ENCODE measurements at regions not wholly inside any gene's neighbourhood (a gene's known extent, or its start where the extent isn't known, plus 50 kb on each side); places are given as distances from the start of the nearest gene placed in this dataset.

DNA sequence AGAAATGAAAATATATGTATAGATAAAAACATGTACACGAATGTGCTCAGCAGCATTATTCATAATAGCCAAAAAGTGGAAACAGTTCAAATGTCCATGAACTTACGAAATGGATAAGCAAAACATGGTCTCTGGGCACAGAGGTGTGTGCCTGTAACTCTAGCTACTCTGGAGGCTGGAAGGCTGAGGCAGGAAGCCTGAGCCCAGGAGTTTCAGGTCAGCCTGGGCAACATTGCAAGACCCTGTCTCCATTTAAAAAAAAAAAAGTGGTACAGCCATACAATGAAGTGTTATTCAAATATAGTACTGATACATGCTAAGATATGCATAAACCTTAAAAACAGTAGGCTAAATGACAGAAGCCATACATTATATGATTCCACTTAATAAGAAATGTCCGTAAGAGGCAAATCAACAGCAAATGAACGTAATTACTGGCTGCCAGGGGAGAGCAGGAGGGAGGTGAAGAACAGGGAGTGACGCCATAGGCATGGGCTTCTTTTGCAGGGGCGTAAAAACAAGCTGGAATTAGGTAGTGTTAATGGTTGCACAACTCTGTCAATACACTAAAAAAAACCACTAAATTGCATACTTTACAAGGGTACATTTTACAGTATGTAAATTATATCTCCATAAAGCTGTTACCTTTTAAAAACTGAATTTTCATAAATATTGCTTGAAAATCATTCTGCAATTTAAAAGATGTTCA lies 87.2 kb upstream of the PLEKHM1 start:
- Mint-ChIP-seq H3K36me3 (ENCODE audit: low read depth) (peaks cover 14% of the 10 kb centered on the region), H3K27ac (no peak overlapping the region), H3K27me3 (no peaks in the 10 kb centered on the region), H3K4me1 (ENCODE audit: low read depth) (peaks cover 42% of the 10 kb centered on the region), H3K4me3 (no peak overlapping the region), H3K9me3 (no peaks in the 10 kb centered on the region)
- no peak for DNase-seq
- TF ChIP-seq, protein P1, sequence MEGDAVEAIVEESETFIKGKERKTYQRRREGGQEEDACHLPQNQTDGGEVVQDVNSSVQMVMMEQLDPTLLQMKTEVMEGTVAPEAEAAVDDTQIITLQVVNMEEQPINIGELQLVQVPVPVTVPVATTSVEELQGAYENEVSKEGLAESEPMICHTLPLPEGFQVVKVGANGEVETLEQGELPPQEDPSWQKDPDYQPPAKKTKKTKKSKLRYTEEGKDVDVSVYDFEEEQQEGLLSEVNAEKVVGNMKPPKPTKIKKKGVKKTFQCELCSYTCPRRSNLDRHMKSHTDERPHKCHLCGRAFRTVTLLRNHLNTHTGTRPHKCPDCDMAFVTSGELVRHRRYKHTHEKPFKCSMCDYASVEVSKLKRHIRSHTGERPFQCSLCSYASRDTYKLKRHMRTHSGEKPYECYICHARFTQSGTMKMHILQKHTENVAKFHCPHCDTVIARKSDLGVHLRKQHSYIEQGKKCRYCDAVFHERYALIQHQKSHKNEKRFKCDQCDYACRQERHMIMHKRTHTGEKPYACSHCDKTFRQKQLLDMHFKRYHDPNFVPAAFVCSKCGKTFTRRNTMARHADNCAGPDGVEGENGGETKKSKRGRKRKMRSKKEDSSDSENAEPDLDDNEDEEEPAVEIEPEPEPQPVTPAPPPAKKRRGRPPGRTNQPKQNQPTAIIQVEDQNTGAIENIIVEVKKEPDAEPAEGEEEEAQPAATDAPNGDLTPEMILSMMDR (IDR thresholded peaks at IDR 0.05), result no peak
- intact Hi-C loops (cut with micrococcal nuclease), result no loop called here
- ChIA-PET CTCF (no interaction called here), POLR2A (no interaction called here)
- ATAC-seq, result no peak

GRCh38 chr17:45578516-45579455 lies 88.3 kb upstream of the PLEKHM1 start:
- Mint-ChIP-seq H3K36me3 (ENCODE audit: low read depth) (peaks cover 13% of the 10 kb centered on the region), H3K27me3 (no peaks in the 10 kb centered on the region), H3K9me3 (no peaks in the 10 kb centered on the region), H3K4me3 (no peak overlapping the region), H3K4me1 (ENCODE audit: low read depth) (peaks cover 40% of the 10 kb centered on the region), H3K27ac (no peak overlapping the region)
- POLR2A ChIA-PET, result no interaction called here
- intact Hi-C loops (cut with micrococcal nuclease), result no loop called here
- DNase-seq (no peak), ATAC-seq (no peak)
- CTCF ChIA-PET, result no interaction called here
- TF ChIP-seq, protein P1 (IDR thresholded peaks at IDR 0.05), result no peak

- DNase-seq (no peak), ATAC-seq (no peak)
- H3K9me3 Mint-ChIP-seq, result no peaks in the 10 kb centered on the region
- no peak overlapping the region for H3K4me3 Mint-ChIP-seq
- peaks cover 32% of the 10 kb centered on the region for H3K4me1 Mint-ChIP-seq (ENCODE audit: low read depth)
- POLR2A ChIA-PET, result no interaction called here
- peaks cover 13% of the 10 kb centered on the region for H3K36me3 Mint-ChIP-seq (ENCODE audit: low read depth)
- H3K27me3 Mint-ChIP-seq, result no peaks in the 10 kb centered on the region
- H3K27ac Mint-ChIP-seq, result no peak overlapping the region
- intact Hi-C loops (cut with micrococcal nuclease), result no loop called here
- TF ChIP-seq, protein P1 (IDR thresholded peaks at IDR 0.05), result no peak
- CTCF ChIA-PET, result no interaction called here
These were observed 89.3 kb upstream of the PLEKHM1 start for GRCh38 chr17:45579529-45580495.

- intact Hi-C loops (cut with micrococcal nuclease), result no loop called here
These were observed 90.4 kb upstream of the PLEKHM1 start for GRCh38 chr17:45580924-45581323.

More at GRCh38 chr17:45580924-45581323, 90.4 kb upstream of the PLEKHM1 start:
- Mint-ChIP-seq H3K36me3 (ENCODE audit: low read depth) (peaks cover 10% of the 10 kb centered on the region), H3K4me1 (ENCODE audit: low read depth) (peaks cover 27% of the 10 kb centered on the region), H3K9me3 (no peaks in the 10 kb centered on the region), H3K27ac (no peak overlapping the region), H3K4me3 (no peak overlapping the region), H3K27me3 (no peaks in the 10 kb centered on the region)
- DNase-seq, result no peak
- TF ChIP-seq, protein P1 (IDR thresholded peaks at IDR 0.05), result no peak
- POLR2A ChIA-PET, result no interaction called here
- no peak for ATAC-seq
- CTCF ChIA-PET, result no interaction called here
